ENCODE measurements at regions not wholly inside any gene's neighbourhood (a gene's known extent, or its start where the extent isn't known, plus 50 kb on each side); places are given as distances from the start of the nearest gene placed in this dataset.
"Not testable (repeated sequence)": the region's sequence is repeated elsewhere in the genome, so short reads cannot be mapped to it uniquely, and the experiment has no call there.

GRCh38 chr6:119491112-119491511 is 141.6 kb upstream of the MAN1A1 start:
- H3K4me1 ChIP-seq (ENCODE audit: insufficient read depth); H3K4me2 ChIP-seq; H3K4me3 Mint-ChIP-seq; H3K36me3 ChIP-seq (ENCODE audit: insufficient read depth); H4K20me1 ChIP-seq (replicated peaks; ENCODE audit: insufficient read depth); H3K27ac Mint-ChIP-seq; H3K4me3 ChIP-seq; H3K9me2 ChIP-seq (ENCODE audit: insufficient read depth); DNase-seq (ENCODE audit: low spot score); H3F3A ChIP-seq (replicated peaks; ENCODE audit: low read depth); H3K79me2 ChIP-seq (replicated peaks; ENCODE audit: insufficient read depth); H3K27me3 ChIP-seq (ENCODE audit: insufficient read depth); H3K9me3 Mint-ChIP-seq; H3K27me3 Mint-ChIP-seq (ENCODE audit: insufficient read depth, low read depth, poor library complexity); H3K27ac ChIP-seq (ENCODE audit: low read depth); H3K4me1 Mint-ChIP-seq; H3K36me3 Mint-ChIP-seq (ENCODE audit: low read depth); ATAC-seq; H2AFZ ChIP-seq: not testable (repeated sequence)

GRCh38 chr6:119490050-119490449 is 140.5 kb upstream of the MAN1A1 start:
- not testable (repeated sequence) for H3F3A ChIP-seq (replicated peaks; ENCODE audit: low read depth); H3K27ac Mint-ChIP-seq; H3K4me1 ChIP-seq (ENCODE audit: insufficient read depth); H3K4me1 Mint-ChIP-seq; H4K20me1 ChIP-seq (replicated peaks; ENCODE audit: insufficient read depth); ATAC-seq; H3K9me3 Mint-ChIP-seq; H3K4me3 Mint-ChIP-seq; H3K4me2 ChIP-seq; H3K27me3 Mint-ChIP-seq (ENCODE audit: insufficient read depth, low read depth, poor library complexity); H3K9me2 ChIP-seq (ENCODE audit: insufficient read depth); H3K36me3 Mint-ChIP-seq (ENCODE audit: low read depth); H2AFZ ChIP-seq; DNase-seq (ENCODE audit: low spot score); H3K27ac ChIP-seq (ENCODE audit: low read depth); H3K79me2 ChIP-seq (replicated peaks; ENCODE audit: insufficient read depth); H3K27me3 ChIP-seq (ENCODE audit: insufficient read depth); H3K36me3 ChIP-seq (ENCODE audit: insufficient read depth); H3K4me3 ChIP-seq

GRCh38 chr6:119484598-119484997 is 135.0 kb upstream of the MAN1A1 start:
- no peak overlapping the region for H3K4me3 ChIP-seq
- no peaks in the 10 kb centered on the region for H3K9me2 ChIP-seq (ENCODE audit: insufficient read depth)
- Mint-ChIP-seq H3K27me3 (ENCODE audit: insufficient read depth, low read depth, poor library complexity) (no peaks in the 10 kb centered on the region), H3K4me3 (no peak overlapping the region), H3K9me3 (no peaks in the 10 kb centered on the region), H3K4me1 (no peaks in the 10 kb centered on the region), H3K27ac (no peak overlapping the region), H3K36me3 (ENCODE audit: low read depth) (no peaks in the 10 kb centered on the region)
- H3F3A ChIP-seq (replicated peaks; ENCODE audit: low read depth) = no peaks in the 10 kb centered on the region
- H3K27me3 ChIP-seq (ENCODE audit: insufficient read depth) = no peaks in the 10 kb centered on the region
- no peak overlapping the region for H3K27ac ChIP-seq (ENCODE audit: low read depth)
- no peak overlapping the region for H3K4me2 ChIP-seq
- TF ChIP-seq CREB1 (CRISPR knock-in tag; IDR thresholded peaks at IDR 0.05; ENCODE audit: low read depth) (no peak), EZH2phosphoT487 (IDR thresholded peaks at IDR 0.05; ENCODE audit: unreplicated experiment) (no peak), NANOG (IDR thresholded peaks at IDR 0.05; ENCODE audit: borderline replicate concordance) (no peak), ZNF114 (CRISPR knock-in tag; IDR thresholded peaks at IDR 0.05) (no peak), JUNB (IDR thresholded peaks at IDR 0.05; ENCODE audit: unreplicated experiment) (no peak), REST (IDR thresholded peaks at IDR 0.05; ENCODE audit: unreplicated experiment) (no peak), ZNF331 (CRISPR knock-in tag; IDR thresholded peaks at IDR 0.05; ENCODE audit: low read depth) (no peak), CTCF (conservative IDR thresholded peaks at IDR 0.05; ENCODE audit: low read depth in 2 of 2) (no peak), STAT1 (IDR thresholded peaks at IDR 0.05; ENCODE audit: unreplicated experiment) (no peak), EZH2 (IDR thresholded peaks at IDR 0.05; ENCODE audit: low read depth, unreplicated experiment) (no peak), POLR2AphosphoS5 (IDR thresholded peaks at IDR 0.05; ENCODE audit: low read depth) (no peak)
- no peaks in the 10 kb centered on the region for H3K79me2 ChIP-seq (replicated peaks; ENCODE audit: insufficient read depth)
- no peak overlapping the region for H2AFZ ChIP-seq
- no peak for ATAC-seq
- no peaks in the 10 kb centered on the region for H3K4me1 ChIP-seq (ENCODE audit: insufficient read depth)
- DNase-seq (ENCODE audit: low spot score) = no peak
- H4K20me1 ChIP-seq (replicated peaks; ENCODE audit: insufficient read depth) = no peaks in the 10 kb centered on the region
- H3K36me3 ChIP-seq (ENCODE audit: insufficient read depth) = no peaks in the 10 kb centered on the region
